Nephron (organoid): ENCODE measurements at regions not wholly inside any gene's neighbourhood (a gene's known extent, or its start where the extent isn't known, plus 50 kb on each side); places are given as distances from the start of the nearest gene placed in this dataset.
"Not testable (repeated sequence)": the region's sequence is repeated elsewhere in the genome, so short reads cannot be mapped to it uniquely, and the experiment has no call there.

Experiments
- H3K27ac Mint-ChIP-seq, 3 experiments: 2 replicates each; pipeline ENCODE4 v1.8.0; 2020; ENCODE audit warnings: mixed read lengths in 3 of 3, mild to moderate bottlenecking in 2 of 3, moderate library complexity in 1 of 3
- H3K27me3 Mint-ChIP-seq: 2 replicates; pipeline ENCODE4 v1.8.0; 2021; ENCODE audit warnings: low read depth, mild to moderate bottlenecking, moderate library complexity, mixed read lengths
- H3K36me3 Mint-ChIP-seq: 2 replicates; pipeline ENCODE4 v1.8.0; 2020; ENCODE audit warnings: low read depth, mixed read lengths
- H3K4me1 Mint-ChIP-seq: 2 replicates; pipeline ENCODE4 v1.8.0; 2020; ENCODE audit warnings: mixed read lengths
- H3K4me3 Mint-ChIP-seq, 3 experiments: 2 replicates each; pipeline ENCODE4 v1.8.0; 2020; ENCODE audit warnings: mild to moderate bottlenecking in 3 of 3, mixed read lengths in 3 of 3, moderate library complexity in 2 of 3
- H3K9me3 Mint-ChIP-seq: 2 replicates; pipeline ENCODE4 v1.8.0; 2020; ENCODE audit warnings: mixed read lengths
- CTCF ChIP-seq, 3 experiments: fragments of 200-600 bp; sonication (generic); IDR thresholded peaks; one replicate each; pipeline ENCODE4 v1.5.0; 2021; ENCODE audit warnings: antibody characterized with exemption in 3 of 3; ENCODE audit not compliant: unreplicated experiment in 3 of 3

DNA sequence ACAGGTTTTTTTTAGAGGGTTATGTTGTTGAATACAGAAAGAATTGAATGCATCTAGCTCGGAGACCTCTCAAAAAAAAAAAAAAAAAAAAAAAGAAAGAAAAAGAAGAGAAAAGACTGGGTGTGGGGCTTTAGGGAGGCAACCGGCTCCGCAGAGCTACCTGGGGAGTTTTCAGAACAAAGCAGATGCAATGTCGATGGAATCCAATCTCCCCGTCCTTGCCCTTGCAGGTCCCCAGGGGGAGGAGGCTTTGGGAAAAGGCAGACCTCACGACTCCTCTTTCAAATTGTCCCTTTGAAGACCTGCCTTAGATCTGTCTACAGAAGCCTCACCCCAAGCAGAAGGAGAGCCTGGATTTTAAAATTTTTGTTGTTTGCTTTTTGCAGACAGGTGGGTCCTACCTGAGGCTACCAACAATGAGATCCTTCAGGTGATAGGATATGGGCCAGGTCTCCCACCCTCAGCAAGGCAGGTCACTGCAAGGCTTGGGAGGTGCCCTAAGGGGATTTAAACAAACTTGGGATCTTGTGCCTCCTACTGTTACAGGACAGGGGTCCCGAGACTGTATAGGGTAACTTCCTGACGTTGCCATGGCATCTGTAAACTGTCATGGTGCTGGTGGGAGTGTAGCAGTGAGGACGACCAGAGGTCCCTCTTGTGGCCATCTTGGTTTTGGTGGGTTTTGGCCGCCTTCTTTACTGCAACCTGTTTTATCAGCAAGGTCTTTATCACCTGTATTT, 75.2 kb upstream of the PRKX start:
- Mint-ChIP-seq H3K4me3 (peak overlapping the region in 2 of 3 experiments; percentile 23 to 28), H3K27me3 (peaks cover 19% of the 10 kb centered on the region), H3K36me3 (no peaks in the 10 kb centered on the region), H3K9me3 (peaks cover 7% of the 10 kb centered on the region), H3K27ac (no peak overlapping the region), H3K4me1 (peaks cover 22% of the 10 kb centered on the region)
- TF ChIP-seq CTCF (IDR thresholded peaks at IDR 0.05; ENCODE audit: unreplicated experiment in 3 of 3): peak in 2 of 3 experiments; percentile 18 to 27

DNA sequence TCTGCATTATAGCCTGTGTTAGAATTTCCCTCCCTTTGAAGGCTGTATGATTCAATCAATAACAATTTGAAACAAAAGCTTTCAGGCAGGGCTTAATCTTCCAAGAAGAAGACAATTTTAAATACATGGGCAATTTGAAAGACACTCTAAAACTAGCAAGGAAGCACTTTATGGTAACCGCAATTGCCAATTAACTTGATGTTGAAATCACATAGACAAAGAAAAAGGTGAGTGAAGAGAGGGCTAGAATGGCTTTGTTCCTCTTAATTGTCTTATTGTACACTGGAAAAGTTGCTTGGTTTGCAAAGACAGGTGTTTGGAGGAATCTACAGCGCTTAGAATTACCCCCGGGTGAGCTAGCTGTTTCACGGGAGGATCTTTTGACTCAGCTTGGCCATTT, 74.4 kb upstream of the PRKX start:
- Mint-ChIP-seq H3K27me3 (peaks cover 19% of the 10 kb centered on the region), H3K4me1 (peaks cover 22% of the 10 kb centered on the region), H3K9me3 (peaks cover 7% of the 10 kb centered on the region), H3K36me3 (no peaks in the 10 kb centered on the region), H3K27ac (no peak overlapping the region), H3K4me3 (no peak overlapping the region)
- no peak for TF ChIP-seq CTCF (IDR thresholded peaks at IDR 0.05; ENCODE audit: unreplicated experiment in 3 of 3)

GRCh38 chrX:3785822-3786221, 72.4 kb upstream of the PRKX start:
- H3K27ac Mint-ChIP-seq: not testable (repeated sequence)

DNA sequence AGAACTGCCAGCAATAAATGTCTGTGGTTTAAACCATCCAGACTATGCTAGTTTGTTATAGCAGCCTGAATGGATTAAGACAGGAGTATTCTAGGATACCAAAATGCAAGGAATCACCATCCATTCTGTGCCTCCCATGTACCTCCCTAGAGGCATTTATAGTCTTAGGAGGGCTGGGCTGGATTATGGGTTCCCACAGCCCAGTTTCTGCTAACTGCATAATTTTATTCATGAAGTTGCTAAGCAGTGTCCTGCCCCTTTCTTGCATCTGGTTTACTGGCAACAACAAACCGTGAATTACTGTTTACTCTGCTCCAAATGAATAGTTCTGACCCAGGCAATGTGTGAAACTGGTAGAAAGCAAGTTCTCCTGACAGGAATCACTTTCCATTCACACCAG, 67.1 kb upstream of the PRKX start:
- no peak for TF ChIP-seq CTCF (IDR thresholded peaks at IDR 0.05; ENCODE audit: unreplicated experiment in 3 of 3)
- Mint-ChIP-seq H3K4me3 (no peak overlapping the region), H3K36me3 (no peaks in the 10 kb centered on the region), H3K27ac (no peak overlapping the region), H3K9me3 (peaks cover 7% of the 10 kb centered on the region), H3K27me3 (peaks cover 8% of the 10 kb centered on the region), H3K4me1 (no peaks in the 10 kb centered on the region)

More at GRCh38 chrX:3785822-3786221, 72.4 kb upstream of the PRKX start:
- peaks cover 18% of the 10 kb centered on the region for H3K4me1 Mint-ChIP-seq
- not testable (repeated sequence) for H3K36me3 Mint-ChIP-seq, H3K9me3 Mint-ChIP-seq, H3K4me3 Mint-ChIP-seq
- peaks cover 15% of the 10 kb centered on the region for H3K27me3 Mint-ChIP-seq

GRCh38 chrX:3779546-3779945, 66.1 kb upstream of the PRKX start:
- Mint-ChIP-seq H3K4me3 (no peak overlapping the region), H3K4me1 (no peaks in the 10 kb centered on the region), H3K27me3 (peaks cover 7% of the 10 kb centered on the region), H3K36me3 (no peaks in the 10 kb centered on the region), H3K9me3 (peaks cover 2% of the 10 kb centered on the region), H3K27ac (no peak overlapping the region)
- no peak for TF ChIP-seq CTCF (IDR thresholded peaks at IDR 0.05; ENCODE audit: unreplicated experiment in 3 of 3)

DNA sequence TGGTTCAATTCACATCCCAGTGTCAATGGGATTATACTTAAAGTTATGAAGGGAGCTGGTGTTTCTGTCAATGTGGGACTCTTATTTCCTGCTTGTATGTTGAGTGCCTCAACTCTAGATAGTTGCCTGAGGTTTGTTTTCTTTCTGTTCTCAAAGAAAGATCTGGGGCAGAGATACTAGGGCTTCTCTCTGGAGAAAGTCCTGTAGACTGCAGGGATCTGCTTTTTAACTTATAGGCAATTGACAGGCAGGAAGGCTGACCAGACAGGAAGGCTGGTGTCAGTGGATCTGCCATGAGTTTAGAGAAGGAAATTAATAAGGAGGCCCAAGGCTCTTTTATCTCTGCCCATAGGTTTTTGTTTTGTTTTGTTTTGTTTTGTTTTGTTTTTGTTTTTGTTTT, 64.0 kb upstream of the PRKX start:
- H3K27me3 Mint-ChIP-seq: peaks cover 15% of the 10 kb centered on the region
- H3K4me3 Mint-ChIP-seq: no peak overlapping the region
- H3K9me3 Mint-ChIP-seq: peaks cover 2% of the 10 kb centered on the region

More for the DNA sequence above, 64.0 kb upstream of the PRKX start:
- Mint-ChIP-seq H3K27ac (no peak overlapping the region), H3K36me3 (no peaks in the 10 kb centered on the region), H3K4me1 (no peaks in the 10 kb centered on the region)
- no peak for TF ChIP-seq CTCF (IDR thresholded peaks at IDR 0.05; ENCODE audit: unreplicated experiment in 3 of 3)
